GM21447 (cell line): ENCODE measurements at regions not wholly inside any gene's neighbourhood (a gene's known extent, or its start where the extent isn't known, plus 50 kb on each side); places are given as distances from the start of the nearest gene placed in this dataset.
"Not testable (repeated sequence)": the region's sequence is repeated elsewhere in the genome, so short reads cannot be mapped to it uniquely, and the experiment has no call there.

Experiments
- ATAC-seq: cut with Tn5 transposase; IDR thresholded peaks from one replicate; pipeline ENCODE4 v1.9.1; 2021; ENCODE audit not compliant: unreplicated experiment

DNA sequence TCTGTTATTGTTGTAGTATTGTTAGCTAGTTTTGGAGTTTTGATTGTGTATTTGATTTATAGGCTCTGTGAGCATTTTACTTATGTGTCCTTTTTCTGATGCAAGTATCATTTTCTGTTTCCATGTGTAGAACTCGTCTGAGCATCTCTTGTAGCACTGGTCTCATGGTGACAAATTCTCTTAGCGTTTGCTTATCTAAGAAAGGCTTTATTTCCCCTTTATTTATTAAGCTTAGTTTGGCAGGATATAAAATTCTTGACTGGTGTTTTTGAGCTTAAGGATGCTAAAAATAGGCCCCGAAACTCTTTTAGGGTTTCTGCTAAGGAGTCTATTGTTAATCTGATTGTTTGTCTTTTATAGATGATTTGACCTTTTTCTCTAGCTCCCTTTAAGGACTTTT lies 57.6 kb upstream of the THUMPD2 start:
- ATAC-seq, result no peak

DNA sequence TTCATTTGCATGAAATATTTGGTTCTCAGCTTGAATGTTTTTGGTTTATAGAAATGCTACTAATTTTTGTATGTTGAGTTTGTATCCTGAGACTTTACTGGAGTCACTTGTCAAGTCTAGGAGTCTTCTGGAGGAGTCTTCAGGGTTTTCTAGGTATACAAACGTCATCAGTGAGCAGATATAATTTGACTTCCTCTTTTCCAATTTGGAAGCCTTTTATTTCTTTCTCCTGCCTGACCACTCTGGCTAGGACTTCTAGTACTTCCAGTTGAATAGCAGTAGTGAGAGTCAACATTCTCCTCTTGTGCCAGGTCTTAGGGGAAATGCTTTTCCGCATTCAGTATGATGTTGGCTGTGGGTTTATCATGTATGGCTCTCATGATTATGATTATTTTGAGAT lies 55.4 kb upstream of the THUMPD2 start:
- no peak for ATAC-seq

DNA sequence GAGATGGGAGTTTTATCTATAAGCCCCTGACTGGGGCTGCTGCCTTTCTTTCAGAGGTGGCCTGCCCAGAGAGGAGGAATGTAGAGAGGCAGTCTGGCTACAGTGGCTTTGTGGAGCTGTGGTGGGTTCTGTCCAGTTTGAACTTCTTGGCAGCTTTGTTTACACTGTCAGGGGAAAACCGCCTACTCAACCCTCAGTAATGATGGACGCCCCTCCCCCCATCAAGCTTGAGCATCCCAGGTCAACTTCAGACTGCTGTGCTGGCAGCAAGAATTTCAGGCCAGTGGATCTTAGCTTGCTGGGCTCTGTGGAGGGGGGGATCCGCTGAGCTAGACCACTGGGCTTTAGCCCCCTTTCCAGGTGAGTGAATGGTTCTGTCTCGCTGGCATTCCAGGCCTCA lies 51.6 kb upstream of the THUMPD2 start:
- not testable (repeated sequence) for ATAC-seq
